ENCODE measurements at regions not wholly inside any gene's neighbourhood (a gene's known extent, or its start where the extent isn't known, plus 50 kb on each side); places are given as distances from the start of the nearest gene placed in this dataset.

DNA sequence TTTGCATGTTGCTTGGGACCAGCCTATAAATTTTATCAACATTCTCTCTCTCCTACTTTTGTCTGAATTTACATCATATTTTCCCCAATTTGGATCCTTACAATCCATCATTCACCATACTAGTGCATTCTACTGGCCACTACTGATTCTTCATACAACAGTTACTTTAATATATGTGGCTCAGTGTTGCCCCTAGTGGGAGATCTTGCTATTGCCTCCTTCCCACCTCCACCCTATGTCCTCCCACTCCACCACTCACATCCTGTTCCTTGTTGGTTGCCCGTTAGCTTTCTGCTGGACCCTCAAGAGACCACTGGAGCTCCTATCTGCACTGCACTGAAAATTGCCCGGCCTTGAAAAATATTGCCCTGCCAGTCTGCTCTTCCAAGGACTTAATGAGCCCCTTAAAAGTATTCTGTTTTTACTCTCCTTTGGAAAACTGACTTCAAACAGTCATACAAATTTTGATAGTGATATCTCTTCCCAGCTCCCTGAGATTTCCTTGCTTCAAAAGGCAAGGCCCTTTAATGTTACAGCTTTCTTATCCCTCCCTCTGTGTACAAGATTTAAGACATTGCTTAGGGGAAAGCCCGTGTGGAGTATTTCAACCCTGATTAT lies 243.2 kb upstream of the TMEM229A start:
- Histone ChIP-seq H3K4me3 (no peak overlapping the region), H3K4me1 (no peaks in the 10 kb centered on the region), H3K9me3 (no peaks in the 10 kb centered on the region), H3K27ac (no peak overlapping the region), H3K27me3 (no peaks in the 10 kb centered on the region), H3K36me3 (no peaks in the 10 kb centered on the region)
- TF ChIP-seq POLR2A (IDR thresholded peaks at IDR 0.05), result no peak
- TF ChIP-seq CTCF (IDR thresholded peaks at IDR 0.05), result no peak
- TF ChIP-seq POLR2AphosphoS5 (IDR thresholded peaks at IDR 0.05; ENCODE audit: insufficient read depth in 1 of 2, low read depth in 1 of 2), result no peak
- DNase-seq (ENCODE audit: extremely low spot score in 2 of 2), result no peak
- intact Hi-C loops (cut with DNase I), result no loop called here

GRCh38 chr7:124275411-124275810 lies 242.5 kb upstream of the TMEM229A start:
- TF ChIP-seq CTCF (IDR thresholded peaks at IDR 0.05) (no peak), POLR2AphosphoS5 (IDR thresholded peaks at IDR 0.05; ENCODE audit: insufficient read depth in 1 of 2, low read depth in 1 of 2) (no peak), POLR2A (IDR thresholded peaks at IDR 0.05) (no peak)
- no peaks in the 10 kb centered on the region for H3K27me3 ChIP-seq

DNA sequence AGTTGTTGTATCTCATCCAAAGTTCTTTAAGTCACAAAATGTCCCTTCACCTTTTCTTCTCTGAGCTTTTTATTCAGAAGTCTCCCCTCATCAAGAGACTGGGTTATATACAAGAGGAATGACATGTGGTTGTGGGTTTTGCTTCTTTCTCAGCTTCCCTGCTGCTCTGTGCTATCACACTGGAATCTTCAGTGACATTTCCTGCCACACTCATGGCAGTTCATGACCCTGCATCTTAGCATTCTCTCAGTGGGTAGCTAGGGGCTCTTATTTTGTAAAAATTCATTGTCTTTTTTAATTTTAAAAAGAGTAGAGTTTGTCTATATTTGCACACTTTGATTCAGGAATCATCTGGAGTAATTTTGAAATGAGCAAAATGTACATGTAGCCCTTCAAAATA lies 236.9 kb upstream of the TMEM229A start:
- no peaks in the 10 kb centered on the region for H3K27me3 ChIP-seq
- intact Hi-C loops (cut with DNase I), result no loop called here

More at GRCh38 chr7:124275411-124275810, 242.5 kb upstream of the TMEM229A start:
- H3K4me3 ChIP-seq, result no peak overlapping the region
- no peaks in the 10 kb centered on the region for H3K9me3 ChIP-seq
- H3K4me1 ChIP-seq, result no peaks in the 10 kb centered on the region
- H3K27ac ChIP-seq, result no peak overlapping the region
- intact Hi-C loops (cut with DNase I), result no loop called here
- no peaks in the 10 kb centered on the region for H3K36me3 ChIP-seq
- no peak for DNase-seq (ENCODE audit: extremely low spot score in 2 of 2)

DNA sequence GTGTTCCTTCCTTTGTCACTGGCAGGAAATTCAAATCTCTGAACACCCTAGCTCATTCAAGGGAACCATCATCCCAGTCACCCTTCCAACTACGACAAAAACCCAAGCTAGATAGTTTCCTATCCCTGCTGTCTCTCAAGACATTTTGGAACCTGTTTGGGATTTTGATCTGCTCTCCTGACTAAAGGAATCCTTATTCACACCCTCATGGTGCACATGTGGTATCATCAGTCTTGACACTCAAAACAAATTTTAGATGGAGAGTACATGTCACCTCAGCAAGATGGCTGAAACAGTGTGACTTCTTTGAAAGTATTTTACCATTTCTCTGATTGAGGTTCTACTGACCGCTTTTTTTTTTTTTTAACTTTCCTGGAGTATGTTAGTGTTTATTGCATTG lies 234.3 kb upstream of the TMEM229A start:
- no peaks in the 10 kb centered on the region for H3K9me3 ChIP-seq
- no peak overlapping the region for H3K27ac ChIP-seq
- intact Hi-C loops (cut with DNase I), result no loop called here
- no peaks in the 10 kb centered on the region for H3K27me3 ChIP-seq
- no peaks in the 10 kb centered on the region for H3K36me3 ChIP-seq
- TF ChIP-seq CTCF (IDR thresholded peaks at IDR 0.05), result no peak
- TF ChIP-seq POLR2A (IDR thresholded peaks at IDR 0.05), result no peak
- TF ChIP-seq POLR2AphosphoS5 (IDR thresholded peaks at IDR 0.05; ENCODE audit: insufficient read depth in 1 of 2, low read depth in 1 of 2), result no peak
- no peak overlapping the region for H3K4me3 ChIP-seq
- DNase-seq (ENCODE audit: extremely low spot score in 2 of 2), result no peak
- no peaks in the 10 kb centered on the region for H3K4me1 ChIP-seq

More for the DNA sequence above, 236.9 kb upstream of the TMEM229A start:
- TF ChIP-seq CTCF (IDR thresholded peaks at IDR 0.05) (no peak), POLR2AphosphoS5 (IDR thresholded peaks at IDR 0.05; ENCODE audit: insufficient read depth in 1 of 2, low read depth in 1 of 2) (no peak), POLR2A (IDR thresholded peaks at IDR 0.05) (no peak)
- DNase-seq (ENCODE audit: extremely low spot score in 2 of 2), result no peak
- Histone ChIP-seq H3K9me3 (no peaks in the 10 kb centered on the region), H3K4me1 (no peaks in the 10 kb centered on the region), H3K4me3 (no peak overlapping the region), H3K36me3 (no peaks in the 10 kb centered on the region), H3K27ac (no peak overlapping the region)

DNA sequence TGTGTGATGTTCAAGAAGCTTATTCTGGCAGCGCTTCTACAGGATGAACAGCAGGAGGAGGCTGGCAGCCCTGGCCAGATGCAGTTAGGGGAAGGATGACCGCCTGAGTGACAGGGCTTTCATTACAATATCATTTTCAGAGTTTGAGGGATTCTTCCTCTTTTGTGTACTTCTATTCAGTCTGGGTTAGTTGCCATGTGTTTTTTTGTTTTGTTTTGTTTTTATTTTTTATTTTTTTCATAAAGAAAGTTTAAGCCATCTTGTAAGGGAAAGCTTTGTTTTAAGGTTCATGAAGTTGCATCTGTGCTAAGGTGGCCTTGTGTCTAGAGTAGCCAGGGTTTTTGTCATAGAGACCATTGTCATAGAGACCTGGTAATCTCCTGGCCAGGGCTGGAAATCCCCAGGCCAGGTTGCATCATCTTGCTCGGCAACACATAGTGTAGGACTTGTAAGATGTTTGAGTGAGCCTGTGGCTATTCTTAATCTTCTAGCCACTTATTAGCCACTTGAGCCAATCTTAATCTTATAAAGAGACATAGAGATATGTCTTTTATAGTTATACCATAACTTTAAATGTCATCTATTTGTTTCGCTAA lies 230.5 kb upstream of the TMEM229A start:
- Histone ChIP-seq H3K4me3 (no peak overlapping the region), H3K36me3 (no peaks in the 10 kb centered on the region), H3K4me1 (no peaks in the 10 kb centered on the region), H3K27ac (no peak overlapping the region), H3K9me3 (no peaks in the 10 kb centered on the region), H3K27me3 (no peaks in the 10 kb centered on the region)
- intact Hi-C loops (cut with DNase I), result no loop called here
- TF ChIP-seq CTCF (IDR thresholded peaks at IDR 0.05) (no peak), POLR2AphosphoS5 (IDR thresholded peaks at IDR 0.05; ENCODE audit: insufficient read depth in 1 of 2, low read depth in 1 of 2) (no peak), POLR2A (IDR thresholded peaks at IDR 0.05) (no peak)
- DNase-seq (ENCODE audit: extremely low spot score in 2 of 2), result no peak

Data from vagina (tissue), 2 donors.